PC-3 (cell line): ENCODE measurements at regions not wholly inside any gene's neighbourhood (a gene's known extent, or its start where the extent isn't known, plus 50 kb on each side); places are given as distances from the start of the nearest gene placed in this dataset.

ENCODE experiments used
- CTCF ChIP-seq: fragments of 300-600 bp; sonication (generic); conservative IDR thresholded peaks from 2 replicates; pipeline ENCODE4 v1.5.1; 2017; ENCODE audit warnings: antibody characterized with exemption, low read depth, mild to moderate bottlenecking, low read length
- EZH2 ChIP-seq: fragments of 300-600 bp; sonication (generic); IDR thresholded peaks from one replicate; pipeline ENCODE4 v1.6.1; 2017; ENCODE audit warnings: antibody characterized with exemption, mild to moderate bottlenecking, low read length; ENCODE audit not compliant: unreplicated experiment
- EZH2phosphoT487 ChIP-seq: fragments of 300-600 bp; sonication (generic); IDR thresholded peaks from 2 replicates; pipeline ENCODE4 v1.6.1; 2018; ENCODE audit warnings: mild to moderate bottlenecking, antibody characterized with exemption, low read length, borderline replicate concordance

GRCh38 chr16:49964316-49964715, 60.7 kb upstream of the CNEP1R1 start:
- TF ChIP-seq CTCF (no peak), EZH2 (no peak), EZH2phosphoT487 (no peak)
